GM19463 (cell line): ENCODE measurements at regions not wholly inside any gene's neighbourhood (a gene's known extent, or its start where the extent isn't known, plus 50 kb on each side); places are given as distances from the start of the nearest gene placed in this dataset.
"Not testable (repeated sequence)": the region's sequence is repeated elsewhere in the genome, so short reads cannot be mapped to it uniquely, and the experiment has no call there.

Experiments
- ATAC-seq: cut with Tn5 transposase; IDR thresholded peaks from one replicate; pipeline ENCODE4 v1.9.1; 2021; ENCODE audit warnings: mild to moderate bottlenecking, moderate library complexity; ENCODE audit not compliant: unreplicated experiment

DNA sequence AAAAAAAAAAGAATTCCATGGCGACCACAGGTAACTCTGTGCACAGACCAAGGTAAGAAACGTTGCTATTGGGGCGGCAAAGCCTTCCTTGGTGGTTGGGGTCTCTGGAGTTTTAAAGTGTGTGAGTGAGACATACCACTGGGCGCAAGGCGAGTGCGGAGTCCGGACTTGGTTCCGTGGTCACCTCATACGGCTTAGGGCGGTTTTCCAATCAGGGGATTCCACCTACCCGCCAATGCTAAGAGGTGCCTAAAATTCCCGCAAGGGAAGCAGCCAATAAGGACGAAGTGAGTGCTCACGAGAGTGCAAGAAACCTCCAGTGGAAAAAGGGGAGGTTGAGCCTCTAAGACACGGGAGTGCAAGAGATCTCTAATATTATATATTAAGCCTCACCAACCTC, 68.6 kb upstream of the PRSS16 start:
- ATAC-seq: no peak

DNA sequence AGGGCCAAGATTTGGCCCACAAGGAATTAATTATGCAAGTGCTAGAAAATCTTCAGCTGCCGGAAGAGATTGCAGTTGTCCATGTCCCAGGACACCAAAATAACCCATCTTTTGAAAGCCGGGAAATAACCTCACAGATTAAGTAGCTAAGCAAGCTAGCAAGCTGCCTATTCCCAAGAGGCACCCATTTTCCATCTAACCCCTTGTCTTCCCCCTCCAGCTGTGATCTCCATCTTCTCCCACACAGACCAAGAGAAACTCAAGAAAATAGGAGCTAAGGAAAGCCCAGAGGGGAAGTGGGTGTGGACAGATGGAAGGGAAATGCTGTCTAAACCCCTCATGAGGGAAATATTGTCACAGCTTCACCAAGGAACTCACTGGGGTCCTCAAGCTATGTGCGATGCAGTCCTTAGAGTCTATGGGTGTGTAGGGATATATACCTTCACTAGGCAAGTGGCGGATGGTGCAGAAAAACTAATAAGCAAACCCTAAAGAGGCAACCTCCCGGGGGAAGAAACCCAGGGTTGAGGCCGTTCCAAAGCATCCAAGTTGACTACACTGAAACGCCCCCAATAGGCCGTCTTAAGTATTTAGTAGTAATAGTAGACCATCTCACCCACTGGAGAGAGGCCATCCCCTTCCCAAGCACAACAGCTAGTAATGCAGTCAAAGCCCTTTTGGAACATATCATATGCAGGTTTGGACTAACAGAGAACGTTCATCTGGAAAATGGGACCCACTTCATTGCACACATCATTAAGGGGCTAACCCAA, 64.3 kb upstream of the PRSS16 start:
- no peak for ATAC-seq

DNA sequence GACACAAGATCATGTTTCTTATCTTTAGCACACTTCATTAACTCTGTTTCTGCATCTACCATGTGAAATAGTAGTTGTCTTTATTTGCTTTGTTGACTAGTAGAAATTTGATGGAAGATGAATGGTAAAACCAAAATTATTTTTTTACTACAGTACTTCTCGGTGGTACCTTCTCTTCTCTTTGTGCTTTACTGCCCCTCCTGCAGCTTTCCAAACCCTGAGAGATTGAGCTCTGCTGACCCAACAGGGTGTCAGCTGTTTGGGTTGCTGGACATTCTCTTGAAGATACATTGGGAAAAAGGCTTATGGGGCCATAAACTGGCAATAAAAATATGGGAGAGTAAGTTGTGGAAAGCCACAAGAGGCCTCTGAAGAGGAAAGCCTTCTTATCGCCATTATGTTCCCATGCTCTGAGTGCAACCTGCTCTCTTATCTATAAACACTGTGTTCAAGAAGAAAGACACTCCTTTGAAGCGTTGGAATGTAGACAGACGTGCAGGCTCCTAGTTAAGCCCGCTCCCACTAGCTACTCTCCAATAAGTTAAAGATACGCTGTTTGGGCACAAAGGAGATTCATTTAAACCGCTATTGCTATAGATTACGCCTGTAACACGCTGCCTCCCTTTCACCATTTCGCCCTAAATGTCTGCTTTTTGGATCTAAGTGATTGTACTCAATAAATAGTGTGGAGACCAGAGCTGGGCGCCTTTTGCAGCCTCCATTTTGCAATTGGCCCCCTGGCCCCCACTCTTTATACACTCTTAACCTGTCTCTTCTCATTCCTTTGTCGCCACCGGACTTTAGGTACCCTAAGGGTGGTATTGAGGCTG, 60.1 kb upstream of the PRSS16 start:
- no peak for ATAC-seq

DNA sequence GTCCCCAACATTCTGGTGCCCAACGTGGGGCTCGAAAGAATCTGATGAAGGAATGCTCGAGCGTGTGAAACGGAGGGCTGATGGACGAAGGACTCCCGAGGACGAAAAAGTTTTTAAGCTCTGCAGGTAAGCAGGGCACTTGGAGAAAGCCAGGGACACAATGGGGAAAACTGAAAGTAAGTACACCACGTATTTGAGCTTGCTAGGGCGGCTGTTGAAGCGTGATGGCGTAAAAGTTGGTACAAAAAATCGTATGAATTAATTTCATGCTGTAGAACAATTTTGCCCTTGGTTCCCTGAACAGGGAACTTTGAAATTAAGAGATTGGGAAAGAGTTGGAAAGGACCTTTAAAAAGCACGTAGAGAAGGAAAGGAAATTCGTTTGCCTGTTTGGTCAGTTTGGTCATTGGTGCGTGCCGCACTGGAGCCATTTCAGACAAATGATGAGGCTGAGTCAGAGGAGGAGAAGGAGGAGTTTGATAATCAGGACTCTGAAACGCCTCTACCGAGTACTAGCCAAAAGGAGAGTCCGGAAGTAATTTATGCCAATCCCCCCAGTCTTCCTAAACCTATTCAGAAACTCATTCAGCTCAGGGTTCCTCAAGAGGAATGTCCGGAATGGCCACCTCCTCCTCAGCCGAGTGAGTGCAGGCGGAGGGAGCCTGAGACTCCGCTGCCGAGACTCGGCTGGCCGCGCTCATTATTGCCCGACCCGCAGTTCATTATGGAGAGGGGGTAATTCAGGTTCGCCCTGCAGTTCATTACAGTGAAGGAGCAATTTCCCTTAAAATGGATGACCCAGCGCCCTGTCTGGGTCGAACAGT, 59.2 kb upstream of the PRSS16 start:
- peak; percentile 79 for ATAC-seq

DNA sequence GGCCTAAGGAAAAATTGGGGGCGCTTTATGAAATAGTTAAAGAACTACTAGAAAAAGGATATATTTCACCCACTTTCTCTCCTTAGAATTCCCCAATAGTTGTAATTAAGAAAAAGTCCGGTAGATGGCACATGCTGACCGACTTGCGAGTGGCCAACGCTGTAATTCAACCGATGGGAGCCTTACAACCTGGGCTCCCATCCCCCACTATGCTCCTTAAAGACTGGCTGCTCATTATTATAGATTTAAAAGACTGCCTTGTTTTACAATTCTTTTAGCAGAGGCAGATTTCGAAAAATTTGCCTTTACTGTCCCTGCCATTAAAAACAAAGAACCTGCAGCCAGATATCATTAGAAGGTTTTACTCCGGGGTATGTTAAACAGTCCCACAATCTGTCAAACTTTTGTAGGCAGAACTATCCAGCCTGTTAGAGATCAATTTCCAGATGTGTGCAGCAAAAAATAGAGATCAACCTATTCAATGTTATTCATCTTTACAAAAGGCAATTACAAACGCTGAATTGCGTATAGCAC, 58.5 kb upstream of the PRSS16 start:
- ATAC-seq: peak; percentile 68

DNA sequence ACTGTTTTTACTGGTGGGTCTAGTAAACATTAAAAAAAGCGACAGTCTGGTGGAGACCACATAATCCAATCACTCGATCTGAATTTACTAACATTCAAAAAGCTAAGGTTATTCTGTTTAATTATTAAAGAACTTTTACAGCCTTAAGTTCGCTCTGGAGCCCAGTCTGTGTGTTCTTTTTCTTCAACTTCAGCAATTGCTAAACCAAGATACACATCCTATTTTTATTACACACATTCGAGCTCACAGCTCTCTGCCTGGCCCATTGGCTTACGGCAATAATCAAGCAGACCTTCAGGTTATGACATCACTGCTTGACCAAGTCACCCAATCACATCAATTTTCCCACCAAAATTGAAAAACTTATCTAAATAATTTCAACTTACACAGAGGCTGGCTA, 57.4 kb upstream of the PRSS16 start:
- ATAC-seq: no peak

DNA sequence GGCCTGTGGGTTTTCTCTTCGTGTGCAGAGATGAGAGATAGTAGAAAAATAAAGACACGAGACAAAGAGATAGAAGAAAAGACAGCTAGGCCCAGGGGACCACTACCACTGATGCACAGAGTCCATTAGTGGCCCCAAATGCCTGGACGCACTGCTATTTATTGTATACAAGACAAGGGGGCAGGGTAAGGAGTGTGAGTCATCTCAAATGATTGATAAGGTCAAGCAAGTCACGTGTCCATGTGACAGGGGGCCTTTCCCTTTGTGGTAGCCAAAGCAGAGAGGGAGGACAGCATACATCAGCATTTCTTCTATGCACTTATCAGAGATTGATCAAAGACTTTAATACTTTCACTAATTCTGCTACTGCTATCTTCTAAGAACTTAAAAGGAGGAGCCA, 53.0 kb upstream of the PRSS16 start:
- not testable (repeated sequence) for ATAC-seq

DNA sequence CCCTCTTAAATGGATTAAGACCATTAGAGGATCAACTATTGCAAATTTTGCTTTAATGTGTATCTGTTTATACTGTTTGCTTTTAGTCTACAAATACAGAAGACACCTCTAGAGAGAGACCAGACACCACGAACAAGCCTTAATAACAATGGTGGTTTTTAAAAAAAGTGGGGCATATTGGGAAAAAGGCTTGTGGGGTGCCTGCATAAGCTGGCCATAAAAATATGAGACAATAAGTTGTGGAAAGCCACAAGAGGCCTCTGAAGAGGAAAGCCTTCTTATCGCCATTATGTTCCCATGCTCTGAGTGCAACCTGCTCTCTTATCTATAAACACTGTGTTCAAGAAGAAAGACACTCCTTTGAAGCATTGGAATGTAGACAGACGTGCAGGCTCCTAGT, 52.0 kb upstream of the PRSS16 start:
- ATAC-seq: not testable (repeated sequence)
